ENCODE measurements at regions not wholly inside any gene's neighbourhood (a gene's known extent, or its start where the extent isn't known, plus 50 kb on each side); places are given as distances from the start of the nearest gene placed in this dataset.

DNA sequence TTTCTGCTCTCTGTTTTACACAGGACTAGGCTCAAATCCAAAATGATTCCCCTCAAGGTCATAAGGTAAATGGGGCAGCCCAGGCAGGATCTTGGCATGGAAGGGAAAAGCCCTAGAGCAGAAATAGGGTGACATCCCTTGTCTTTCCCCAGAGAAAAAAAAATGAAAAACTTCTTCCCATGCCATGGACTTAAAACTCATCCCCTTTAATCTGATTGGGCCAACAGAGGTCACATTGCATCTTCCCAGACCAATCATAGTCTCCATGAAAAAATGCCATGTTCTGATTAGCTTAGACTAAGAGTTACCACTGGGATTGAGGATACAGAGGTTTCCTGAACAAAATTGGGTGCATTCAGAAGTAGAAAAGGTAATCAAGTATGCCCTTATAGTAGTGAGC is 241.3 kb upstream of the LRTM1 start:
- TF ChIP-seq, protein P1, sequence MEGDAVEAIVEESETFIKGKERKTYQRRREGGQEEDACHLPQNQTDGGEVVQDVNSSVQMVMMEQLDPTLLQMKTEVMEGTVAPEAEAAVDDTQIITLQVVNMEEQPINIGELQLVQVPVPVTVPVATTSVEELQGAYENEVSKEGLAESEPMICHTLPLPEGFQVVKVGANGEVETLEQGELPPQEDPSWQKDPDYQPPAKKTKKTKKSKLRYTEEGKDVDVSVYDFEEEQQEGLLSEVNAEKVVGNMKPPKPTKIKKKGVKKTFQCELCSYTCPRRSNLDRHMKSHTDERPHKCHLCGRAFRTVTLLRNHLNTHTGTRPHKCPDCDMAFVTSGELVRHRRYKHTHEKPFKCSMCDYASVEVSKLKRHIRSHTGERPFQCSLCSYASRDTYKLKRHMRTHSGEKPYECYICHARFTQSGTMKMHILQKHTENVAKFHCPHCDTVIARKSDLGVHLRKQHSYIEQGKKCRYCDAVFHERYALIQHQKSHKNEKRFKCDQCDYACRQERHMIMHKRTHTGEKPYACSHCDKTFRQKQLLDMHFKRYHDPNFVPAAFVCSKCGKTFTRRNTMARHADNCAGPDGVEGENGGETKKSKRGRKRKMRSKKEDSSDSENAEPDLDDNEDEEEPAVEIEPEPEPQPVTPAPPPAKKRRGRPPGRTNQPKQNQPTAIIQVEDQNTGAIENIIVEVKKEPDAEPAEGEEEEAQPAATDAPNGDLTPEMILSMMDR (IDR thresholded peaks at IDR 0.05): no peak
- TF ChIP-seq POLR2A (IDR thresholded peaks at IDR 0.05): no peak
